ENCODE measurements at regions not wholly inside any gene's neighbourhood (a gene's known extent, or its start where the extent isn't known, plus 50 kb on each side); places are given as distances from the start of the nearest gene placed in this dataset.

DNA sequence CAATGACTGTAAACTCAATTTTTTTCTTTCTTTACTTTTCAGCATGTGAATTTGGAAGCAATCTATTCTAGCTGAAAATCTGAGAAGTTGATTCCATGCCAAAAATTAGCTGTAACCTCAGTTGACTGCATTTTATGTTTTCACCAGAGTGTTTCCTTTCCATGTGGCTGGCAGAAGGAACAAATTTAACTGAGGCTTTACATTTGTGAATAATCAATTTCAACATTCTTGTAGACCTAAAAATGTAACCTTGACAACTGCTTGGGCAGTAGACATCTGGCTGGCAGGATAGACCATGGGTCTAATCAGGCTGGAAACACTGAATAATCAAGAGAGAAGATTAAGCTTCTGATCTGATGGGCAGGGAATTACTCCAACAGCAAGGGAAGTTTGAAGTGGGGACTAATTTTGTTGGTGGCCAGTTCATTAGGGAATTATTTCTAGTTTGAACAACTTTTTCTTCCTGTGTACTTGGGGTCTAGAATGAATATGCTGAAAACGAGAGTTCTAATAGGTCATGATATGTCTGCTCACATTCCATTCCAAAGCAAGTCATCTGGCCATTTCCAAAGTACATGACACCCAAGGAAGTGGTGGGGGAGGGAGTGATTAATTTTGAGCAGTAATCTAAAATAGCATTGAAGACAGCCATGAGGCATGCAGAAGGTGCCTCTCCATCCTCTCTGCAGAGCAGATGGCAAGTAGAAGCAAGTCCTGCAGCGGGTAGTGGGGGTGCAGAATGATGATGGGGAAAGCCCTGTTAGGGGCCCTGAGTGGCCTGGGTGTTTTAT is 68.2 kb downstream of the ATP23 start:
- Histone ChIP-seq H3K27ac (ENCODE audit: insufficient read depth, low read length) (no peak overlapping the region), H4K20me1 (ENCODE audit: insufficient read depth, low read length) (no peaks in the 10 kb centered on the region), H3K4me2 (ENCODE audit: low read depth, low read length) (no peak overlapping the region), H2AK9ac (replicated peaks; ENCODE audit: low read depth, low read length, poor library complexity) (no peak overlapping the region), H2AFZ (replicated peaks; ENCODE audit: low read length, poor library complexity) (no peak overlapping the region), H4K91ac (ENCODE audit: insufficient read depth, low read depth, low read length) (no peak overlapping the region), H3K9ac (ENCODE audit: low read depth, low read length) (no peak overlapping the region), H3K18ac (ENCODE audit: low read depth, low read length) (no peak overlapping the region), H3K36me3 (ENCODE audit: control insufficient read depth, insufficient read depth, low read length) (no peaks in the 10 kb centered on the region), H3K56ac (ENCODE audit: extremely low read depth, insufficient read depth, low read length) (no peak overlapping the region), H3K4me1 (ENCODE audit: control insufficient read depth, insufficient read depth, low read length) (no peaks in the 10 kb centered on the region), H3K4me3 (ENCODE audit: insufficient read depth, low read depth, low read length) (no peak overlapping the region), H3K23ac (ENCODE audit: low read depth, low read length) (no peak overlapping the region), H2BK15ac (ENCODE audit: low read depth, low read length) (no peak overlapping the region), H3K9me3 (ENCODE audit: control insufficient read depth, insufficient read depth, low read length) (no peaks in the 10 kb centered on the region), H3K79me1 (ENCODE audit: low read depth in 1 of 2, low read length in 2 of 2) (no peaks in the 10 kb centered on the region), H3K4ac (ENCODE audit: low read depth, low read length) (no peak overlapping the region), H2BK20ac (ENCODE audit: low read depth, low read length) (no peak overlapping the region), H2BK120ac (ENCODE audit: low read depth, low read length) (no peak overlapping the region), H4K8ac (ENCODE audit: low read depth in 2 of 2, low read length in 2 of 2) (no peak overlapping the region), H3K9me1 (ENCODE audit: insufficient read depth, low read length) (no peaks in the 10 kb centered on the region), H2AK5ac (ENCODE audit: low read depth, low read length) (no peak overlapping the region), H3K14ac (replicated peaks; ENCODE audit: low read depth, low read length) (no peak overlapping the region), H4K5ac (ENCODE audit: low read depth, low read length) (no peak overlapping the region), H2BK5ac (ENCODE audit: low read depth, low read length, poor library complexity, severe bottlenecking) (no peak overlapping the region), H3K27me3 (ENCODE audit: control insufficient read depth, insufficient read depth, low read length) (no peaks in the 10 kb centered on the region)
- intact Hi-C loops (cut with micrococcal nuclease), result no loop called here
- TF ChIP-seq NFE2L2 (IDR thresholded peaks at IDR 0.05; ENCODE audit: low read depth, low read length), result no peak
- dilution Hi-C loops (cut with HindIII; ENCODE audit: low sequenced_read_pairs, unreplicated experiment), result no loop called here
- in situ Hi-C loops (cut with MboI; ENCODE audit: low sequenced_read_pairs), result no loop called here
- no peak for DNase-seq
- BruUV-seq (replicated peaks), result no TSS peak
- CTCF ChIA-PET, result no interaction called here
- WGBS, 2 experiments (ENCODE audit: extremely low coverage in 2 of 2, insufficient read length in 1 of 2), result no CpG with 5 or more reads among the region's 2 CpGs
- POLR2A ChIA-PET (ENCODE audit: unreplicated experiment), result no interaction called here
- no peak for ATAC-seq (ENCODE audit: low read depth)
